ENCODE measurements at regions not wholly inside any gene's neighbourhood (a gene's known extent, or its start where the extent isn't known, plus 50 kb on each side); places are given as distances from the start of the nearest gene placed in this dataset.
"Not testable (repeated sequence)": the region's sequence is repeated elsewhere in the genome, so short reads cannot be mapped to it uniquely, and the experiment has no call there.

- Histone ChIP-seq H3K27ac (ENCODE audit: low read length) (no peak overlapping the region), H3K36me3 (ENCODE audit: control insufficient read depth in 1 of 2, insufficient read depth in 2 of 2, low read length in 2 of 2) (no peaks in the 10 kb centered on the region)
Measured at GRCh38 chr5:158514319-158514985, 585.3 kb downstream of the EBF1 start.

GRCh38 chr5:158513490-158514318 lies 586.0 kb downstream of the EBF1 start:
- H3K4me1 ChIP-seq (ENCODE audit: control insufficient read depth in 1 of 2, insufficient read depth in 2 of 2, low read length in 2 of 2): no peaks in the 10 kb centered on the region
- H3K27ac ChIP-seq (ENCODE audit: low read length): no peak overlapping the region
- no peaks in the 10 kb centered on the region for H3K27me3 ChIP-seq (ENCODE audit: low read depth, low read length)
- H3K9me3 ChIP-seq (ENCODE audit: control insufficient read depth in 1 of 2, low read length in 2 of 2): no peaks in the 10 kb centered on the region
- H3K4me3 ChIP-seq (ENCODE audit: low read depth in 1 of 2, low read length in 2 of 2): no peak overlapping the region
- H3K36me3 ChIP-seq (ENCODE audit: control insufficient read depth in 1 of 2, insufficient read depth in 2 of 2, low read length in 2 of 2): no peaks in the 10 kb centered on the region

More at GRCh38 chr5:158514319-158514985, 585.3 kb downstream of the EBF1 start:
- H3K4me1 ChIP-seq (ENCODE audit: control insufficient read depth in 1 of 2, insufficient read depth in 2 of 2, low read length in 2 of 2): no peaks in the 10 kb centered on the region
- H3K9me3 ChIP-seq (ENCODE audit: control insufficient read depth in 1 of 2, low read length in 2 of 2): no peaks in the 10 kb centered on the region
- H3K4me3 ChIP-seq (ENCODE audit: low read depth in 1 of 2, low read length in 2 of 2): no peak overlapping the region
- no peaks in the 10 kb centered on the region for H3K27me3 ChIP-seq (ENCODE audit: low read depth, low read length)

- no peaks in the 10 kb centered on the region for H3K4me1 ChIP-seq (ENCODE audit: control insufficient read depth in 1 of 2, insufficient read depth in 2 of 2, low read length in 2 of 2)
- peaks cover under 1 to 2% of the 10 kb centered on the region in 2 donors for H3K9me3 ChIP-seq (ENCODE audit: control insufficient read depth in 1 of 2, low read length in 2 of 2)
- no peaks in the 10 kb centered on the region for H3K27me3 ChIP-seq (ENCODE audit: low read depth, low read length)
- no peaks in the 10 kb centered on the region for H3K36me3 ChIP-seq (ENCODE audit: control insufficient read depth in 1 of 2, insufficient read depth in 2 of 2, low read length in 2 of 2)
- H3K4me3 ChIP-seq (ENCODE audit: low read depth in 1 of 2, low read length in 2 of 2): no peak overlapping the region
- H3K27ac ChIP-seq (ENCODE audit: low read length): no peak overlapping the region
Measured at GRCh38 chr5:158511454-158511853, 588.3 kb downstream of the EBF1 start.

GRCh38 chr5:158510479-158510878 lies 589.2 kb downstream of the EBF1 start:
- H3K27me3 ChIP-seq (ENCODE audit: low read depth, low read length): no peaks in the 10 kb centered on the region
- H3K4me3 ChIP-seq (ENCODE audit: low read depth in 1 of 2, low read length in 2 of 2): no peak overlapping the region
- no peaks in the 10 kb centered on the region for H3K36me3 ChIP-seq (ENCODE audit: control insufficient read depth in 1 of 2, insufficient read depth in 2 of 2, low read length in 2 of 2)
- no peaks in the 10 kb centered on the region for H3K4me1 ChIP-seq (ENCODE audit: control insufficient read depth in 1 of 2, insufficient read depth in 2 of 2, low read length in 2 of 2)
- no peak overlapping the region for H3K27ac ChIP-seq (ENCODE audit: low read length)
- H3K9me3 ChIP-seq (ENCODE audit: control insufficient read depth in 1 of 2, low read length in 2 of 2): peaks cover 7 to 12% of the 10 kb centered on the region in 2 donors

GRCh38 chr5:158506648-158507047 lies 593.1 kb downstream of the EBF1 start:
- no peak overlapping the region for H3K27ac ChIP-seq (ENCODE audit: low read length)
- no peak overlapping the region for H3K4me3 ChIP-seq (ENCODE audit: low read depth in 1 of 2, low read length in 2 of 2)
- no peaks in the 10 kb centered on the region for H3K4me1 ChIP-seq (ENCODE audit: control insufficient read depth in 1 of 2, insufficient read depth in 2 of 2, low read length in 2 of 2)
- peaks cover 10 to 12% of the 10 kb centered on the region in 2 donors for H3K9me3 ChIP-seq (ENCODE audit: control insufficient read depth in 1 of 2, low read length in 2 of 2)
- no peaks in the 10 kb centered on the region for H3K36me3 ChIP-seq (ENCODE audit: control insufficient read depth in 1 of 2, insufficient read depth in 2 of 2, low read length in 2 of 2)
- no peaks in the 10 kb centered on the region for H3K27me3 ChIP-seq (ENCODE audit: low read depth, low read length)

GRCh38 chr5:158502686-158503085 lies 597.0 kb downstream of the EBF1 start:
- H3K9me3 ChIP-seq (ENCODE audit: control insufficient read depth in 1 of 2, low read length in 2 of 2): peaks cover 10 to 12% of the 10 kb centered on the region in 2 donors
- no peak overlapping the region for H3K27ac ChIP-seq (ENCODE audit: low read length)
- H3K27me3 ChIP-seq (ENCODE audit: low read depth, low read length): no peaks in the 10 kb centered on the region
- no peaks in the 10 kb centered on the region for H3K36me3 ChIP-seq (ENCODE audit: control insufficient read depth in 1 of 2, insufficient read depth in 2 of 2, low read length in 2 of 2)
- H3K4me3 ChIP-seq (ENCODE audit: low read depth in 1 of 2, low read length in 2 of 2): no peak overlapping the region
- H3K4me1 ChIP-seq (ENCODE audit: control insufficient read depth in 1 of 2, insufficient read depth in 2 of 2, low read length in 2 of 2): no peaks in the 10 kb centered on the region

GRCh38 chr5:158499892-158500418 lies 599.8 kb downstream of the EBF1 start:
- no peaks in the 10 kb centered on the region for H3K9me3 ChIP-seq (ENCODE audit: control insufficient read depth in 1 of 2, low read length in 2 of 2)
- no peak overlapping the region for H3K27ac ChIP-seq (ENCODE audit: low read length)
- no peak overlapping the region for H3K4me3 ChIP-seq (ENCODE audit: low read depth in 1 of 2, low read length in 2 of 2)
- no peaks in the 10 kb centered on the region for H3K36me3 ChIP-seq (ENCODE audit: control insufficient read depth in 1 of 2, insufficient read depth in 2 of 2, low read length in 2 of 2)
- no peaks in the 10 kb centered on the region for H3K27me3 ChIP-seq (ENCODE audit: low read depth, low read length)
- no peaks in the 10 kb centered on the region for H3K4me1 ChIP-seq (ENCODE audit: control insufficient read depth in 1 of 2, insufficient read depth in 2 of 2, low read length in 2 of 2)

GRCh38 chr5:158499075-158499891 lies 600.4 kb downstream of the EBF1 start:
- Histone ChIP-seq H3K4me3 (ENCODE audit: low read depth in 1 of 2, low read length in 2 of 2) (no peak overlapping the region), H3K9me3 (ENCODE audit: control insufficient read depth in 1 of 2, low read length in 2 of 2) (no peaks in the 10 kb centered on the region), H3K36me3 (ENCODE audit: control insufficient read depth in 1 of 2, insufficient read depth in 2 of 2, low read length in 2 of 2) (no peaks in the 10 kb centered on the region), H3K4me1 (ENCODE audit: control insufficient read depth in 1 of 2, insufficient read depth in 2 of 2, low read length in 2 of 2) (no peaks in the 10 kb centered on the region), H3K27me3 (ENCODE audit: low read depth, low read length) (no peaks in the 10 kb centered on the region), H3K27ac (ENCODE audit: low read length) (no peak overlapping the region)

GRCh38 chr5:158496624-158497023 lies 603.1 kb downstream of the EBF1 start:
- no peaks in the 10 kb centered on the region for H3K27me3 ChIP-seq (ENCODE audit: low read depth, low read length)
- no peak overlapping the region for H3K4me3 ChIP-seq (ENCODE audit: low read depth in 1 of 2, low read length in 2 of 2)
- H3K27ac ChIP-seq (ENCODE audit: low read length): no peak overlapping the region
- H3K9me3 ChIP-seq (ENCODE audit: control insufficient read depth in 1 of 2, low read length in 2 of 2): no peaks in the 10 kb centered on the region
- no peaks in the 10 kb centered on the region for H3K36me3 ChIP-seq (ENCODE audit: control insufficient read depth in 1 of 2, insufficient read depth in 2 of 2, low read length in 2 of 2)
- no peaks in the 10 kb centered on the region for H3K4me1 ChIP-seq (ENCODE audit: control insufficient read depth in 1 of 2, insufficient read depth in 2 of 2, low read length in 2 of 2)

- H3K27ac ChIP-seq (ENCODE audit: low read length): no peak overlapping the region
- H3K4me1 ChIP-seq (ENCODE audit: control insufficient read depth in 1 of 2, insufficient read depth in 2 of 2, low read length in 2 of 2): no peaks in the 10 kb centered on the region
- H3K9me3 ChIP-seq (ENCODE audit: control insufficient read depth in 1 of 2, low read length in 2 of 2): no peaks in the 10 kb centered on the region
- H3K36me3 ChIP-seq (ENCODE audit: control insufficient read depth in 1 of 2, insufficient read depth in 2 of 2, low read length in 2 of 2): no peaks in the 10 kb centered on the region
- no peak overlapping the region for H3K4me3 ChIP-seq (ENCODE audit: low read depth in 1 of 2, low read length in 2 of 2)
- no peaks in the 10 kb centered on the region for H3K27me3 ChIP-seq (ENCODE audit: low read depth, low read length)
Measured at GRCh38 chr5:158494541-158494940, 605.2 kb downstream of the EBF1 start.

- not testable (repeated sequence) for H3K4me3 ChIP-seq (ENCODE audit: low read depth in 1 of 2, low read length in 2 of 2); H3K27ac ChIP-seq (ENCODE audit: low read length); H3K27me3 ChIP-seq (ENCODE audit: low read depth, low read length); H3K36me3 ChIP-seq (ENCODE audit: control insufficient read depth in 1 of 2, insufficient read depth in 2 of 2, low read length in 2 of 2); H3K9me3 ChIP-seq (ENCODE audit: control insufficient read depth in 1 of 2, low read length in 2 of 2); H3K4me1 ChIP-seq (ENCODE audit: control insufficient read depth in 1 of 2, insufficient read depth in 2 of 2, low read length in 2 of 2)
Measured at GRCh38 chr5:158494044-158494443, 605.7 kb downstream of the EBF1 start.
